CD14-positive monocyte (primary cell): ENCODE measurements at regions not wholly inside any gene's neighbourhood (a gene's known extent, or its start where the extent isn't known, plus 50 kb on each side); places are given as distances from the start of the nearest gene placed in this dataset.

Source experiments
- DNase-seq, 3 donors: peaks; one replicate each; pipeline ENCODE4 v3.0.0-alpha.2; 2011 to 2022
- H2AFZ ChIP-seq: 2 replicates; pipeline ENCODE4 v1.6.0; 2012; ENCODE audit warnings: mild to moderate bottlenecking, low read depth, low read length, inconsistent platforms; ENCODE audit not compliant: insufficient read depth, poor library complexity, severe bottlenecking
- H3K27ac ChIP-seq, 2 donors: 1 replicate in 1 of 2; 2 replicates in 1 of 2; pipeline ENCODE4 v1.5.1; 2012 to 2013; ENCODE audit warnings: low read length in 2 of 2, control low read depth in 1 of 2, inconsistent platforms in 1 of 2, low read depth in 1 of 2, mild to moderate bottlenecking in 1 of 2
- H3K27me3 ChIP-seq, 2 donors: one replicate each; pipeline versions ENCODE4 v1.6.0 to v1.6.1; 2011 to 2013; ENCODE audit warnings: low read length in 2 of 2; ENCODE audit not compliant: control insufficient read depth in 2 of 2, insufficient read depth in 2 of 2
- H3K36me3 ChIP-seq, 2 donors: replicated peaks in 1 of 2; 1 replicate in 1 of 2; 2 replicates in 1 of 2; pipeline versions ENCODE4 v1.5.1 to v1.6.1; 2012 to 2013; ENCODE audit warnings: low read length in 2 of 2, control low read depth in 1 of 2, inconsistent platforms in 1 of 2, mild to moderate bottlenecking in 1 of 2; ENCODE audit not compliant: insufficient read depth in 2 of 2, control insufficient read depth in 1 of 2
- H3K4me1 ChIP-seq, 2 donors: 1 replicate in 1 of 2; 2 replicates in 1 of 2; pipeline versions ENCODE4 v1.5.1 to v1.6.1; 2012 to 2013; ENCODE audit warnings: low read length in 2 of 2, control low read depth in 1 of 2, inconsistent platforms in 1 of 2, mild to moderate bottlenecking in 1 of 2, moderate library complexity in 1 of 2; ENCODE audit not compliant: insufficient read depth in 2 of 2, control insufficient read depth in 1 of 2
- H3K4me2 ChIP-seq: replicated peaks from 2 replicates; pipeline ENCODE3; 2012; ENCODE audit warnings: low read length, moderate library complexity, mild to moderate bottlenecking; ENCODE audit not compliant: poor library complexity, severe bottlenecking; ENCODE audit errors: extremely low read depth
- H3K4me3 ChIP-seq, 3 experiments: fragments of 200-600 bp in 1 of 3; sonication (generic) in 1 of 3; replicated peaks in 1 of 3; 1 replicate in 2 of 3; 2 replicates in 1 of 3; pipeline ENCODE4 v1.5.1; 2011 to 2013; ENCODE audit warnings: low read length in 3 of 3, mild to moderate bottlenecking in 3 of 3, control low read depth in 2 of 3, low read depth in 2 of 3, inconsistent platforms in 1 of 3, moderate library complexity in 1 of 3
- H3K79me2 ChIP-seq: 2 replicates; pipeline ENCODE4 v1.6.0; 2012; ENCODE audit warnings: mild to moderate bottlenecking, control low read depth, inconsistent platforms, low read length, moderate library complexity; ENCODE audit not compliant: insufficient read depth
- H3K9ac ChIP-seq: 2 replicates; pipeline ENCODE4 v1.6.0; 2017; ENCODE audit warnings: low read length, mild to moderate bottlenecking; ENCODE audit not compliant: insufficient read depth, poor library complexity, severe bottlenecking
- H3K9me3 ChIP-seq, 2 donors: replicated peaks in 1 of 2; 1 replicate in 1 of 2; 2 replicates in 1 of 2; pipeline versions ENCODE4 v1.5.1 to v1.6.1; 2012 to 2013; ENCODE audit warnings: low read length in 2 of 2, control low read depth in 1 of 2; ENCODE audit not compliant: control insufficient read depth in 1 of 2, insufficient read depth in 1 of 2
- H4K20me1 ChIP-seq: 2 replicates; pipeline ENCODE4 v1.6.0; 2012; ENCODE audit warnings: mild to moderate bottlenecking, low read length, control low read depth, moderate library complexity; ENCODE audit not compliant: insufficient read depth
- H3K27ac Mint-ChIP-seq, 7 donors: one replicate each; pipeline ENCODE4 v1.8.0; 2020; ENCODE audit warnings: mild to moderate bottlenecking in 7 of 7, mixed read lengths in 7 of 7, moderate library complexity in 6 of 7, inconsistent platforms in 2 of 7
- H3K27me3 Mint-ChIP-seq, 3 donors: one replicate each; pipeline ENCODE4 v1.8.0; 2021 to 2022; ENCODE audit warnings: low read depth in 3 of 3, mild to moderate bottlenecking in 3 of 3, mixed read lengths in 3 of 3, moderate library complexity in 3 of 3, inconsistent platforms in 1 of 3
- H3K36me3 Mint-ChIP-seq, 2 donors: one replicate each; pipeline ENCODE4 v1.8.0; 2020; ENCODE audit warnings: mixed read lengths in 2 of 2, inconsistent platforms in 1 of 2, mild to moderate bottlenecking in 1 of 2
- H3K4me1 Mint-ChIP-seq: one replicate; pipeline ENCODE4 v1.8.0; 2020; ENCODE audit warnings: mild to moderate bottlenecking, mixed read lengths
- H3K4me3 Mint-ChIP-seq, 2 donors: one replicate each; pipeline ENCODE4 v1.8.0; 2020; ENCODE audit warnings: mild to moderate bottlenecking in 2 of 2, mixed read lengths in 2 of 2, moderate library complexity in 1 of 2
- H3K9me3 Mint-ChIP-seq, 7 donors: one replicate each; pipeline ENCODE4 v1.8.0; 2020 to 2022; ENCODE audit warnings: mixed read lengths in 7 of 7, mild to moderate bottlenecking in 6 of 7, moderate library complexity in 6 of 7, inconsistent platforms in 2 of 7
- WGBS: methylation state at CpG from one replicate; pipeline ENCODE4 v1.1.5; 2013; ENCODE audit warnings: missing lambda C conversion rate; ENCODE audit not compliant: insufficient coverage; 5-methylcytosine and 5-hydroxymethylcytosine counted together
- intact Hi-C, 2 donors: fragments of 100-400 bp; cut with micrococcal nuclease; formaldehyde crosslinking; loops; one replicate each; pipeline versions ENCODE4 v1.15.0 to v1.15.1; 2023
- TF ChIP-seq, protein P1 (sequence below): fragments of 200-600 bp; IDR thresholded peaks from one replicate; pipeline ENCODE4 v1.8.0; 2022; ENCODE audit warnings: antibody characterized with exemption, mild to moderate bottlenecking

DNA sequence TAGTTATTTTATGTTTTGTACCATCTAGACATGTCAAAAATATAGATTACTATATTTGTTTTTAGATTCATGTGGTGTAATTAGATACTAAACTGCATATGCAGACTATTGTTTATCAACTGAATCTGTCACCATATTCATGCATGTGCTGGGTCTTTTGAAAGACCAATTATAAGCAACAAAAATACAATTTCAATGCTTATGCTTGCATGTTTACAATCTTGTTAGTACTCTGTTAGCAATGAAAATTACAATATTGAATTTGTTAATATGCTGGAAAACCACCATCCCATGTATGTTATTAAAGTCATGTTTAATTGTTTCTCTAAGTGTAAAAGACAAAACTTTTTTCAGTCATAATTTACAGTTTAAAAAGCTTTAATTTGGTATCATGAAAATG lies 140.9 kb downstream of the HGF start:
- no peak overlapping the region for H3K4me2 ChIP-seq
- no peak overlapping the region for H3K27ac Mint-ChIP-seq
- H3K9me3 ChIP-seq: no peaks in the 10 kb centered on the region
- H3K27me3 ChIP-seq: no peaks in the 10 kb centered on the region
- H3K4me1 Mint-ChIP-seq: no peaks in the 10 kb centered on the region
- H3K36me3 Mint-ChIP-seq: no peaks in the 10 kb centered on the region
- no peak overlapping the region for H3K9ac ChIP-seq
- DNase-seq: no peak
- no peaks in the 10 kb centered on the region for H3K36me3 ChIP-seq
- TF ChIP-seq, protein P1, sequence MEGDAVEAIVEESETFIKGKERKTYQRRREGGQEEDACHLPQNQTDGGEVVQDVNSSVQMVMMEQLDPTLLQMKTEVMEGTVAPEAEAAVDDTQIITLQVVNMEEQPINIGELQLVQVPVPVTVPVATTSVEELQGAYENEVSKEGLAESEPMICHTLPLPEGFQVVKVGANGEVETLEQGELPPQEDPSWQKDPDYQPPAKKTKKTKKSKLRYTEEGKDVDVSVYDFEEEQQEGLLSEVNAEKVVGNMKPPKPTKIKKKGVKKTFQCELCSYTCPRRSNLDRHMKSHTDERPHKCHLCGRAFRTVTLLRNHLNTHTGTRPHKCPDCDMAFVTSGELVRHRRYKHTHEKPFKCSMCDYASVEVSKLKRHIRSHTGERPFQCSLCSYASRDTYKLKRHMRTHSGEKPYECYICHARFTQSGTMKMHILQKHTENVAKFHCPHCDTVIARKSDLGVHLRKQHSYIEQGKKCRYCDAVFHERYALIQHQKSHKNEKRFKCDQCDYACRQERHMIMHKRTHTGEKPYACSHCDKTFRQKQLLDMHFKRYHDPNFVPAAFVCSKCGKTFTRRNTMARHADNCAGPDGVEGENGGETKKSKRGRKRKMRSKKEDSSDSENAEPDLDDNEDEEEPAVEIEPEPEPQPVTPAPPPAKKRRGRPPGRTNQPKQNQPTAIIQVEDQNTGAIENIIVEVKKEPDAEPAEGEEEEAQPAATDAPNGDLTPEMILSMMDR: no peak
- intact Hi-C loops: no loop called here
- H3K27ac ChIP-seq: no peak overlapping the region
- H3K4me3 Mint-ChIP-seq: no peak overlapping the region
- H2AFZ ChIP-seq: no peak overlapping the region
- H3K4me1 ChIP-seq: no peaks in the 10 kb centered on the region
- H3K9me3 Mint-ChIP-seq: peaks cover 0 to 2% (median 0%) of the 10 kb centered on the region in 7 donors
- no peaks in the 10 kb centered on the region for H3K27me3 Mint-ChIP-seq
- H3K79me2 ChIP-seq: no peaks in the 10 kb centered on the region
- no peaks in the 10 kb centered on the region for H4K20me1 ChIP-seq
- no peak overlapping the region for H3K4me3 ChIP-seq

- no peak overlapping the region for H3K4me2 ChIP-seq
- H3K9ac ChIP-seq: no peak overlapping the region
- H3K27ac Mint-ChIP-seq: no peak overlapping the region
- no CpG with 5 or more reads among the region's 6 CpGs for WGBS
- intact Hi-C loops: no loop called here
- TF ChIP-seq, protein P1: no peak
- H3K36me3 Mint-ChIP-seq: no peaks in the 10 kb centered on the region
- DNase-seq: no peak
- no peaks in the 10 kb centered on the region for H3K4me1 ChIP-seq
- H3K4me3 Mint-ChIP-seq: no peak overlapping the region
- H3K36me3 ChIP-seq: no peaks in the 10 kb centered on the region
- no peak overlapping the region for H3K4me3 ChIP-seq
- no peaks in the 10 kb centered on the region for H3K4me1 Mint-ChIP-seq
- no peak overlapping the region for H2AFZ ChIP-seq
- H3K27ac ChIP-seq: no peak overlapping the region
- no peaks in the 10 kb centered on the region for H3K9me3 ChIP-seq
- peaks cover 0 to 2% (median 0%) of the 10 kb centered on the region in 7 donors for H3K9me3 Mint-ChIP-seq
- no peaks in the 10 kb centered on the region for H3K27me3 ChIP-seq
- H3K27me3 Mint-ChIP-seq: no peaks in the 10 kb centered on the region
- H4K20me1 ChIP-seq: no peaks in the 10 kb centered on the region
- H3K79me2 ChIP-seq: no peaks in the 10 kb centered on the region
These were observed 142.1 kb downstream of the HGF start for GRCh38 chr7:81627536-81628287.
